Stimulated activated naive CD4-positive, alpha-beta T cell treated with Interleukin-2 at 50 U/mL for 16 hours (primary cell): ENCODE measurements at regions not wholly inside any gene's neighbourhood (a gene's known extent, or its start where the extent isn't known, plus 50 kb on each side); places are given as distances from the start of the nearest gene placed in this dataset.

Experiments used
- DNase-seq: peaks from one replicate; lab custom pipeline; 2025; lab: John Stamatoyannopoulos, UW

- DNase-seq = no peak
Measured at GRCh38 chr2:195408811-195409210, 248.2 kb upstream of the SLC39A10 start.

GRCh38 chr2:195408196-195408595 lies 248.8 kb upstream of the SLC39A10 start:
- no peak for DNase-seq

GRCh38 chr2:195407783-195408182 lies 249.2 kb upstream of the SLC39A10 start:
- no peak for DNase-seq

DNA sequence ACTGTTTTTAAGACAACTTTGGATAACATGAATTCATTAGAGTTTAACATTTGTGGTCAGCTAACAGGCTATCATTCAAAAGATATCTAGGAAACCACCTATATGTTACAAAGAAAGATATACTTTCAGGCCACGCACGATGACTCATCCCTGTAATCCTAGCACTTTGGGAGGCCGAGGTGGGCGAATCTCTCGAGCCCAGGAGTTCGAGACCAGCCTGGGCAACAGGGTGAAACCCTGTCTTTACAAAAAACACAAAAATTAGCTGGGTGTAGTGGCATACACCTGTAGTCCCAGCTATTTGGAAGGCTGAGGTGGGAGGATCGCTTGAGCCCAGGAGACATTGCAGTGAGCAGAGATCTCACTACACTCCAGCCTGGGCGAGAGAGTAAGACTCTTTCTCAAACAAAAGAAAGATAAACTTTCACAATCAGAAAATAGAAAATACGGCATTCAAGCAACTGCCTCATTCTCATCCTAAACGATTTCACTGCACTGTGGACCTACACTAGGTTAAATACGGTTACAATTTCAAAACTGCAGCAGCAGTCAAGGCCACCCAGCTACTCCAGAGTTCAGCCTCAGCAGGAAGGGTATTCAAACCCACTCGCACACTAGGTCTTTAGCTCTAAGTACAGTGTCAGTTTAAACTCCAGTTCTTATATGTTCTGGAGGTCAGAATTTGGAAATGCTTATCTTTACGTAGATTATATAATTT lies 250.0 kb upstream of the SLC39A10 start:
- DNase-seq = no peak

DNA sequence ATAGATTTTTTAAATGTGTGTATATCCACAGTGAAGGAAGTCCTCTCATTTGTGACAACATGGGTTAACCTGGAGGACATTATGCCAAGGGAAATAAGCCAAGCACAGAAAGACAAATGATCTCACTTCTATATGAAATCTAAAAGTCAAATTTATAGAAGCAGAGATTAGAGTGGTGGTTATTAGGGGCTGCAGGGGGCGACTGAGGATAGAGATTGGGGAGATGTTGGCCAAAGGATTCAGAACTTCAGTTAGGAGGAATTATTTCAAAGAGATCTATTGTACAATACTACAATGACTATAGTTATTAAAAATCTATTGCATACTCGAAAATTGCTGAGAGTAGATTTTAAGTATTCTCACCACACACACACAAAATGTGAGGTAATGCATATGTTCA lies 252.4 kb upstream of the SLC39A10 start:
- no peak for DNase-seq

- DNase-seq = no peak
Measured at GRCh38 chr2:195396479-195396878, 260.5 kb upstream of the SLC39A10 start.

- DNase-seq = no peak
Measured at GRCh38 chr2:195395362-195395761, 261.7 kb upstream of the SLC39A10 start.

GRCh38 chr2:195392446-195393336 lies 264.3 kb upstream of the SLC39A10 start:
- no peak for DNase-seq

GRCh38 chr2:195390686-195391321 lies 266.2 kb upstream of the SLC39A10 start:
- DNase-seq = no peak

- no peak for DNase-seq
Measured at GRCh38 chr2:195388028-195388427, 269.0 kb upstream of the SLC39A10 start.

DNA sequence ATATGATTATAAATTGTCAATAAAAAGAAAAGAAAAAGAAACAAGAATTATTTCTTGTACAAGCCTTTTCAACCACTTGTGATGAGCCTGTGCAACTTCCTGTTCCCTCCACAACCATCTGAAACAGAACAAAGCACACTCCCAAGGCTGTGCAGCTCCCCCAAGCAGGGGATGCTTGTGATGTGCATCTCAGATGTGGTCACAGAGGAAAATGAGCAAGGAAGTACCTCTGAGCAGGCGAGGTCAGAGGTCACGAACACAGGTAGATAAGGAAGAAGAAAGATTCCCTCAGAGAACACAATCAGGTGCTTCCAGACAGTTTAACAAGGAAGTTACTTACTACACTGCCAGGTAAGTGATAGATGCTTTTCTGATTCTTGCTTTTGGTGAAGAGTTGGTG lies 274.8 kb upstream of the SLC39A10 start:
- DNase-seq = no peak

- DNase-seq = no peak
Measured at GRCh38 chr2:195370167-195370943, 286.7 kb upstream of the SLC39A10 start.

- no peak for DNase-seq
Measured at GRCh38 chr2:195369218-195369587, 287.8 kb upstream of the SLC39A10 start.

DNA sequence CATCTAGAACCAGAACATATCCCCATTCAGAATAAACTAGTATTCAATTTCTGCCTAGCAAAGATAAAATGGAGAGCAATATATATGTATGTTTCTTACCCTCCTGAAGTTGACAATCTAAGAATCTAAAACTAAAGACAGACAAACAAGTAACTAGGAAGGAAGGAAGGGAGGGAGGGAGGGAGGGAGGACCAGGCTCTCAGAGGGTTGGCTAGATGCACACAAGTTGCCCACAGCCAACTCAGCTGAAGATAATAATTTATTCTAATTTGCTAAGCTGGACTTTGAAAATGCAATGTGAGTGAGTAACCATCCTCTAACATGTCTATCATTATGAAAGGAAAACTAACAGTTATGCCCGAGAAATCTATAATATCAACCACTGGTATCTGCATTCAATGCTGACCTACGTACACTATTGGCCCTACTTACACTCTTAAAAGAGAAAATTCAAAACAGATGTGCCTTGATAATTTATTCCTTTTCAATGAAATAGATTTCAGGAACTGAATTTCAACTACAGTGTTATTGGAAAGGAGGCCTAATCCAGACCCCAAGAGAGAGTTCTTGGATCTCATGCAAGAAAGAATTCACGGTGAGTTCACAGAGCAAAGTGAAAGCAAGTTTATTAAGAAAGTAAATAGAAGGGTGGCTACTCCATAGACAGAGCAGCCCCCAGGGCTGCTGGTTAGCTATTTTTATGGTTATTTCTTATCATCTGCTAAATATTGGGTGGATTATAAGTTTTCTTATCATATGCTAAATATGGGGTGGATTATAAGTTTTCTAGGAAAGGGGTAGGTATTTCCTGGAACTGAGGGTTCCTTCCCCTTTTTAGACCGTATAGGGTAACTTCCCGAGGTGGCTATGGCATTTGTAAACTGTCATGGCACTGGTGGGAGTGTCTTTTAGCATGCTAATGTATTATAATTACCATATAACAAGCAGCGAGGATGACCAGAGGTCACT lies 288.5 kb upstream of the SLC39A10 start:
- DNase-seq = no peak

GRCh38 chr2:195367809-195368208 lies 289.2 kb upstream of the SLC39A10 start:
- DNase-seq = no peak

DNA sequence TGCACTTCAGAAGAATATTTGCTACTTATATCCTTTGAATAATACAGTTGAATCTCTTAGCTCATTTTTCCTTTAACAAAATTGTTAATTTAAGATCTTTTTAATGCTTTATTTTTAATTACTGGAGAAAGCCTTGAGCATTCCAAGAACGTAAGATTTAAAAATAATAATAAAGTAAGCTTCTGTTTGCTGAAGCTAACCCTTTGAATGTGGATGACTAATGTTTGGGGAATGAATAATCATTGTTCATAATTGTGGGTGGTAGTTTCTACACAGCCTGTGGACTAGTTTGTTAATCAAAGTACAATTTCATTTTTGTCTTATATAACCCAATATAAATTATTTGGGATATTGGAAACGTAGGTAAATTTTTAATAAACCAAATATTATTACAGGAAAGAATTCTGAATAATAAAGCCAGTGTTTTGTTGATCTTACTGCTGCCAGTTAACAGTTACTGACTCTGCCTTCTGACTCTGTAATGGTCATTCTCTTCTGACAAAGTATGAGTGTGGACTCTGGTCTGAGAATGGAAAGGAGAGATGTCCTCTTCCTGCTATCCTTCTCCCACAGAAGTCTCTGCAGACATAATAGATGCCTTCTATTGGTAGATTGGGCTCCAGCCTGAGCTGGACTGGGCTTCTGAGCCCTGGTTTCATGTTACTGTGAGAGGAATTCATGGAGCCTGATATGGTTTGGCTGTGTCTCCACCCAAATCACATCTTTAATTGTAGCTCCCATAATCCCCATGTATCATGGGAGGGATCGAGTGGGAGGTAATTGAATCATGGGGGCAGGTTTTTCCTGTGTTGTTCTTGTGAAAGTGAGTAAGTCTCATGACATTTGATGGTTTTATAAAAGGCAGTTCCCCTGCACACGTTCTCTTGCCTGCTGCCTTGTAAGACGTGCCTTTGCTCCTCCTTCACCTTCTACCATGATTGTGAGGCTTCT lies 292.7 kb upstream of the SLC39A10 start:
- DNase-seq = no peak

GRCh38 chr2:195363496-195363895 lies 293.5 kb upstream of the SLC39A10 start:
- no peak for DNase-seq

GRCh38 chr2:195360242-195360641 lies 296.8 kb upstream of the SLC39A10 start:
- no peak for DNase-seq

- no peak for DNase-seq
Measured at GRCh38 chr2:195359043-195359735, 297.8 kb upstream of the SLC39A10 start.
